ENCODE measurements at regions not wholly inside any gene's neighbourhood (a gene's known extent, or its start where the extent isn't known, plus 50 kb on each side); places are given as distances from the start of the nearest gene placed in this dataset.

DNA sequence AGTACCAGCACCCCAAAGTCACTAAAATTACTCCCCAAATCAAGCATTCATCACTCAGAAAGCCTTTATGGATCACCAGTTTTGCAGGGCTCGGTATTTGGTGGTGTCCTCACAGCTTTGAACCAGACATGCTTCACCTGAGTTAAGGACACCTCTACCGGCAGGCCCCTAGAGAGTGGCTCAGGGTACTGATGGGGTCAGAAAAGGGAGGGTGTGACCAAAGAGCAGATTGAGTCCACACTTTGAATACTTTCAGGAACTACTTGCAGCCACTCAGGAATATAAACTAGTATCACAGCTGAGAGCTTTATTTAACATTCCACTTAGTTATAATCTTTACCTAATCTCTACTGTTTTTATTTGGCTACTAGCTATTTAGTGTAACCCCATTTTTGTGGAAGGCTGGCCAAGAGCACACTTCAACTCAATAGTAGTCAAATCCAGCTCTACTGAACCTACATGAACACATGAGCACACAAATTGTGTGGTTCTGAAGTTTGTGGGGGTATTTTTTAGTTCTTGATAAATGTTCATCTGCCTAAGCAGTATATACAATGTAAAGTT, 109.6 kb upstream of the SPRY1 start:
- TF ChIP-seq EZH2phosphoT487 (IDR thresholded peaks at IDR 0.05; ENCODE audit: borderline replicate concordance, low read depth, low read length) (no peak), CTCF (conservative IDR thresholded peaks at IDR 0.05; ENCODE audit: low read length) (no peak)

Data from OCI-LY7 (cell line).